GM18909 (cell line): ENCODE measurements at regions not wholly inside any gene's neighbourhood (a gene's known extent, or its start where the extent isn't known, plus 50 kb on each side); places are given as distances from the start of the nearest gene placed in this dataset.

Experiments
- ATAC-seq: cut with Tn5 transposase; IDR thresholded peaks from one replicate; pipeline ENCODE4 v1.9.1; 2021; ENCODE audit warnings: mild to moderate bottlenecking; ENCODE audit not compliant: unreplicated experiment, poor library complexity

- no peak for ATAC-seq
Measured at GRCh38 chr9:12874395-12874794, 99.6 kb downstream of the LURAP1L start.

- ATAC-seq, result no peak
Measured at GRCh38 chr9:12875191-12875590, 100.4 kb downstream of the LURAP1L start.

GRCh38 chr9:12876872-12877271, 102.1 kb downstream of the LURAP1L start:
- no peak for ATAC-seq

GRCh38 chr9:12878351-12878978, 103.6 kb downstream of the LURAP1L start:
- ATAC-seq, result no peak

- ATAC-seq, result no peak
Measured at GRCh38 chr9:12879961-12880360, 105.1 kb downstream of the LURAP1L start.

- no peak for ATAC-seq
Measured at GRCh38 chr9:12880406-12881015, 105.7 kb downstream of the LURAP1L start.

DNA sequence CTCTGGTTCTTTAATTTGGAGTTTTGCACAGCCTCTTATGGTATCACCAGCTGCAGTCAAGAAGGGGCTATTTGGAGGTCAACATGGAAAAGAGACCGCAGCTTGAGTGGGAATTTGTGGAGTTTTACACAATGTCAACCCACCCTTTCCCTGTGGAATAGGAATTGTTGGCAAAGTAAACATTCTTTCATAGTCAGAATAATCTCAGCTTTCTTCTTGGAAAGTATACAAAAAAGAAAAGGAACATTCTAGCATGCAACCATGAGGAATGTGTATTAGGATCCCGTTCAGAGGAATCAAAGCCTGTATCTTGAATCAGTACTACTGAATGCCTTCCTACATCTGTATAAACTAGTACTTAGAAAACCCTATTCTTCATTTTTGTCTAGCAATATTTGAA, 107.6 kb downstream of the LURAP1L start:
- no peak for ATAC-seq

- no peak for ATAC-seq
Measured at GRCh38 chr9:12884736-12885395, 110.0 kb downstream of the LURAP1L start.

DNA sequence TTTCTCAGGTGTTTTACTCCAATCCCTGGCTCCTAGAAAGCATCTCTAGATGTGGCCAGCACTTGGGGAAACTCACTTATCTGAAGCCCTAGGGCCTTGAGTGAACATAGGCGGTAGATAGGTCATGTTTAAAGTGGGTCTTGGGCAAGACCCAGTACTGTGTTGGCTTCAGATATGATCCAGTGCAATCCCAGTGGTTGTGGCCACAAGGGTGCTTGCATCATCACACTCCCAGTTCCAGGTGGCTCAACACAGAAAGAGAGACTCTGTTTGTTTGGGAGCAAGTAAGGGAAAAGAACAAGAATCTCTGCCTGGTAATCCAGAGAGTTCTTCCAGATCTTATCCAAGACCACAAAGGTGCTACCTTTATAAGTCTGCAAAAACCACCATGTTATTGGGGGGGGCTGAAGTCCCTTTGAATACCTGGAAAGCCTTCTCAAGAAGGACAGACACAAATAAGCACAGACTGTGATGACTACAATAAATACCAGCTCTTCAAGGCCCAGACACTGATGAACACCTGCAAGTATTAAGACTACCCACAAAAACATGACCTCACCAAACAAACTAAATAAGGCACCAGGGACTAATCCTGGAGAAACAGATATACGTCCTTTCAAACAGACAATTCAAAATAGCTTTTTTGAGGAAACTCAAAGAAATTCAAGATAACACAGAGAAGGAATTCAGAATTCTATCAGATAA, 114.7 kb downstream of the LURAP1L start:
- no peak for ATAC-seq

GRCh38 chr9:12891588-12891987, 116.8 kb downstream of the LURAP1L start:
- ATAC-seq, result no peak

DNA sequence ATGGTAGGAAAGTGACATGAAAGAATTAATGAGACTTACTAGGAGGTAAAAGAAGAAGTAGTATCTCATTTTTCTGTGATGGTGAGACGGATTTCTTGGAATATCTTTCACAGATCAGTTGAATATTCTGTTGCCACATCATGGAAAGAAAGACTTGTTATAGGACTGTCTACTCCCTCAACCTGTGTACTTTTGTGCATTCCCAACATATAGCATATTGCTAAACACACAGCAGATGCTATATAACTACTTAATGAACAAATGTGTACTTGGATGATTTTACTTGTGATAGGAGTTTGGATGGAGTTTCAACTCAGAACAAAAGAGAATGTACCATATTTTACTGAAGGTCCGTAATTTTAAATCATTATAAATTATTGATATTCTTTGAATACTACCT, 128.5 kb downstream of the LURAP1L start:
- ATAC-seq, result no peak

DNA sequence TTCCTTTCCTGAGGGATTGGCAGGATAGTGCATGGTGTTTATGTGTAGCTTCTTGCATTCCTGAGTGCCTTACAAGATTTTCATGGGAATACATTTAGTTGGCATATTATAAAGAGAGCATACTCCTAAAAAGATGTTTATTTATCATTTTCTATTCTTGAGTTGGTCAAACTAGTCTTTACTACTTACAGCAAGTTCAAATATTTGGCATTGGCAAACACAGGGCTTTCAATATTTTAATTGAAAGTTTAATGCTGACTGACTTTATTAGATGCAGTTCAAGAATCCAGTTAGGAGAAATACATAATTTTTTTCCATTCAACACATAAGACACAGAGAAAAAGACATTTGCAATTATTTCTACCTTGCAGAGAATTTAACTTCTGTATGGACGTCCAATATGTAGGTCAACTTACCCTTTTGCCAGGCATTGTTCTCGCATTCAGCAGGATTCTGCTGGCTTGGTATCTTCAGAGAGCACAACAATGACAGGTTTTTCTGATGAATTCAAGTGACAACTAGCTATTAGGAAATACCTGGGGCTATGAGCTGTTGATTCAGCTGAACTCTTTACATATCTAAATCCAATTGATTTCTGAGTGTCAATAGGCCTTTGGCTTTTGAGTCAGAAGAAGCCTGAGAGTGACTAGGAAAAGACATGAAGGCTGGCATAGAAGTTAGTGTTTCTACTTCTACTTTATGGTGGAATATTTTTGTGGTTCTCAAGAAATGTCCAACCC, 129.6 kb downstream of the LURAP1L start:
- ATAC-seq, result no peak

DNA sequence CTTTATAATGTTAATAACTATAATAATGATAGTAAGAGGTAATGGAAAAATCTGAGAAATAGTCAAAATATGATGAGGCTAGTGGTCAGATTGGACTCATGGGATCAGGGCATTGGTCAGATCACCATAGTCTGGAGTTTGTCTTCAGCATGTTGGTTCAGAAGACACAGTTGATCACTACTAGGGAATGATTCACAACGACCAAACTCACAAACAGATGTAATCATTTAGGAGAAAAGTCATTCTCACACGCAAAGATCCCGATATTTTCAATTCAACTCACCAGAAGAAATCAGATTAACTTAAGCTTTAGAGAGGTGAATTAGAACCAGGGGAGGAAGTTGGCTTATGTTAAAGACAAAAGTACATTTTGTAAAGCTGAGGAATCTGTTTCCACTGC, 131.8 kb downstream of the LURAP1L start:
- ATAC-seq, result no peak

- no peak for ATAC-seq
Measured at GRCh38 chr9:12908895-12909294, 134.1 kb downstream of the LURAP1L start.

GRCh38 chr9:12915366-12915954, 140.6 kb downstream of the LURAP1L start:
- ATAC-seq, result no peak

DNA sequence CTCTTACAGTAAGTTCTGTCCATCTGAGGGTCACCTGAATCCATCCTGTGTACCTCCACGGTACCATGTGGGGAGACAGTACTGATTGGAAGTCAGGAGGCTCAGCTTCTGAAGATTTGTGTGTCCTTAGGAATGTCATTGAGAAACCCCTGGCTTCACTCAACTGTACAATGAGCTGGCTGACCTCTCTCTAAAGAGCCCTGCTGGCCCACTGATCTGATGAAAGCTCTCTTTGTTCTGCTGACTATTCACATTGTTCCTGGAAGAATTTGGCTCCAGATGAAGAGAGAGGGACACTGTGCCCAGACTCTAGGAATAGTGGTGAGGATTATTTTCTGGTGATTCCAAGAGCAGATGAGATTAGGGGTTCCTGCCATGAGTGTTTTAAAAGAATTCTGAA, 141.2 kb downstream of the LURAP1L start:
- no peak for ATAC-seq

GRCh38 chr9:12920437-12920836, 145.6 kb downstream of the LURAP1L start:
- ATAC-seq, result no peak

- no peak for ATAC-seq
Measured at GRCh38 chr9:12921621-12922020, 146.8 kb downstream of the LURAP1L start.

DNA sequence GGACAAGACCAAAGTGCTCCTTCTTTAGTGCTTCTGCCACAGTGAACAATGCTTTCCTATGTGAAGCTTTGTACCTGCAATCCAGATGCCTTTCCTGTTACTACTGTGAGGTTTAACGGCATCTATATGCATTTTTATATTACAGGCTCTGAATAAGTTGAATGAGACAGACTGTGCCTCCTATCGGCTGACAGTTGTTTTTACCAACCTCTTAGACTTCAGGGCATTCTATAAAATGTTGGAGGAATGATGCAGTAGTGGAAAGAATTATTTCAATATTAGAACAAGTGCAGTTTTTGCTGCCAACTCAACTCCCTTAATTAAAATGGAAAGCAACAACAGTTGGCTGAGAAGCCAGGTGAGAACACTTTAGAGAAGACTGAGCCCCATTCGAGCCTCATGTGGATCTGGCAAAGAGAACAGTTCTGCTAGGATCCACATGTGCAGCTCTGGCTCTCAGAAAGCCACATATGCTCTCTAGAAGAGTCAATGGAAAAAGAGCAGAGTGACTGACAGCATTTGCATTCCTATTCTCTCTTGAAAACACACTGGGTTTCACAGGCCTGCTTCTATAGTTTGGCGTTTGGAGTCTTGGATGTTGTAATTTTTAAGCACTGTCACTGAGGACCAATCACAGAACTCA, 147.5 kb downstream of the LURAP1L start:
- ATAC-seq, result no peak
